HEK293 (cell line): ENCODE measurements at regions not wholly inside any gene's neighbourhood (a gene's known extent, or its start where the extent isn't known, plus 50 kb on each side); places are given as distances from the start of the nearest gene placed in this dataset.

Experiments
- CTCF ChIA-PET: fragments of 350-600 bp; formaldehyde crosslinking; extraction: SDS; loops from one replicate; lab custom pipeline; 2021; ENCODE audit warnings: antibody characterized with exemption; lab: Yijun Ruan, JAX
- POLR2A ChIA-PET: fragments of 300-600 bp; formaldehyde crosslinking; extraction: SDS; loops from one replicate; lab custom pipeline; 2020; ENCODE audit warnings: antibody characterized with exemption, inconsistent platforms; lab: Yijun Ruan, JAX
- H3K27ac ChIP-seq: fragments of 200-500 bp; sonication (Bioruptor generic); 2 replicates; pipeline ENCODE4 v1.5.1; 2014; ENCODE audit warnings: low read depth, low read length, control low read depth, inconsistent platforms; ENCODE audit errors: extremely low read depth
- H3K36me3 ChIP-seq, 2 experiments: fragments of 200-500 bp in 1 of 2; sonication (Bioruptor generic) in 1 of 2; 1 replicate in 1 of 2; 2 replicates in 1 of 2; pipeline ENCODE4 v1.5.1; 2014 to 2017; ENCODE audit warnings: inconsistent platforms in 2 of 2, low read length in 2 of 2; ENCODE audit not compliant: control insufficient read depth in 2 of 2, insufficient read depth in 1 of 2
- H3K4me1 ChIP-seq: fragments of 200-500 bp; sonication (Bioruptor generic); 2 replicates; pipeline ENCODE4 v1.5.1; 2014; ENCODE audit warnings: mild to moderate bottlenecking, low read length, inconsistent platforms; ENCODE audit not compliant: control insufficient read depth, insufficient read depth
- H3K4me3 ChIP-seq: 2 replicates; pipeline ENCODE4 v1.5.1; 2011; ENCODE audit warnings: low read depth, mild to moderate bottlenecking, control low read depth, low read length, moderate library complexity
- H3K9me3 ChIP-seq: fragments of 200-500 bp; sonication (Bioruptor generic); 2 replicates; pipeline ENCODE4 v1.5.1; 2014; ENCODE audit warnings: low read depth, low read length, inconsistent platforms; ENCODE audit not compliant: control insufficient read depth, insufficient read depth
- BCL6B ChIP-seq: fragments of 450-650 bp; formaldehyde crosslinking; IDR thresholded peaks from 2 replicates; pipeline ENCODE4 v1.5.1; 2017; ENCODE audit warnings: missing biosample characterization, missing genetic modification characterization
- GLIS1 ChIP-seq: fragments of 450-650 bp; formaldehyde crosslinking; IDR thresholded peaks from 2 replicates; pipeline ENCODE4 v1.5.1; 2016; ENCODE audit warnings: missing biosample characterization, missing genetic modification characterization
- MZF1 ChIP-seq: fragments of 450-650 bp; formaldehyde crosslinking; IDR thresholded peaks from 2 replicates; pipeline ENCODE4 v1.5.1; 2017; ENCODE audit warnings: missing biosample characterization, missing genetic modification characterization, borderline replicate concordance
- PRDM2 ChIP-seq: fragments of 450-650 bp; formaldehyde crosslinking; IDR thresholded peaks from 2 replicates; pipeline ENCODE4 v1.5.1; 2016; ENCODE audit warnings: missing biosample characterization, missing genetic modification characterization, borderline replicate concordance
- SETDB1 ChIP-seq: IDR thresholded peaks from one replicate; pipeline ENCODE4 v1.6.1; 2017; ENCODE audit warnings: mild to moderate bottlenecking, low read length, moderate library complexity, mixed read lengths; ENCODE audit not compliant: insufficient read length
- ZBTB7A ChIP-seq: fragments of 450-650 bp; formaldehyde crosslinking; IDR thresholded peaks from 2 replicates; pipeline ENCODE4 v1.5.1; 2016; ENCODE audit warnings: low read depth, missing biosample characterization, missing genetic modification characterization
- ZFHX2 ChIP-seq: fragments of 450-650 bp; formaldehyde crosslinking; conservative IDR thresholded peaks from 2 replicates; pipeline ENCODE4 v1.5.1; 2016; ENCODE audit warnings: missing biosample characterization, missing genetic modification characterization
- ZNF302 ChIP-seq: fragments of 450-650 bp; formaldehyde crosslinking; IDR thresholded peaks from 2 replicates; pipeline ENCODE4 v1.5.1; 2016; ENCODE audit warnings: missing biosample characterization, missing genetic modification characterization, low read depth
- ZNF335 ChIP-seq: fragments of 450-650 bp; formaldehyde crosslinking; conservative IDR thresholded peaks from 2 replicates; pipeline ENCODE4 v1.5.1; 2016; ENCODE audit warnings: missing biosample characterization, missing genetic modification characterization
- ZNF394 ChIP-seq: fragments of 450-650 bp; formaldehyde crosslinking; IDR thresholded peaks from 2 replicates; pipeline ENCODE4 v1.5.1; 2016; ENCODE audit warnings: missing biosample characterization, missing genetic modification characterization, mild to moderate bottlenecking, moderate library complexity, borderline replicate concordance
- ZNF426 ChIP-seq: fragments of 450-650 bp; formaldehyde crosslinking; IDR thresholded peaks from 2 replicates; pipeline ENCODE4 v1.5.1; 2017; ENCODE audit warnings: missing biosample characterization, missing genetic modification characterization, mild to moderate bottlenecking, inconsistent platforms, moderate library complexity
- ZNF529 ChIP-seq: fragments of 450-650 bp; formaldehyde crosslinking; IDR thresholded peaks from 2 replicates; pipeline ENCODE4 v1.5.1; 2017; ENCODE audit warnings: missing genetic modification characterization, missing biosample characterization; ENCODE audit not compliant: insufficient replicate concordance
- ZNF623 ChIP-seq: fragments of 450-650 bp; formaldehyde crosslinking; IDR thresholded peaks from 2 replicates; pipeline ENCODE4 v1.5.1; 2016; ENCODE audit warnings: missing biosample characterization, missing genetic modification characterization
- ZNF626 ChIP-seq: fragments of 450-650 bp; sonication (Bioruptor Pico); formaldehyde crosslinking; IDR thresholded peaks from 2 replicates; pipeline ENCODE4 v1.5.1; 2018; ENCODE audit warnings: missing biosample characterization, missing genetic modification characterization, inconsistent platforms
- ZNF629 ChIP-seq: fragments of 450-650 bp; formaldehyde crosslinking; IDR thresholded peaks from 2 replicates; pipeline ENCODE4 v1.5.1; 2017; ENCODE audit warnings: missing biosample characterization, missing genetic modification characterization
- ZSCAN16 ChIP-seq: fragments of 450-650 bp; formaldehyde crosslinking; IDR thresholded peaks from 2 replicates; pipeline ENCODE4 v1.5.1; 2016; ENCODE audit warnings: missing biosample characterization, missing genetic modification characterization

DNA sequence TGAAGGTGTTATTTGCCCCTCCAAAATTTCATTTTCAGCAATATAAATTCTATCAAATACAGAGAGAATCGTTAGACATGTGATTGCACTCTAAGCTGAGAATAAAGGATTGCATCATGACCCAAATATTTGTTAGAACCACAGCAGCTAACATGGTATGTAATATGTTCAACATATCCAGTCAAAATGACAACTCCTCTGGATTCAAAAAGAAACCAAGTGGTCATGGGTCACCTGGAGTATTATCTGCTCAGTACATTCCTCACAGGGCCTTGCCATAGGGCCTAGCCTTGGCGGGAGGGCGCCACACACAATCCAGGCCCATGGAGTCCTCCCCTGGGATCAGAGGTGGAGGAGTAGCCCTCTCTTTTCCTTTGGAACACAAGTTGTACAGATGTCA, 179.2 kb downstream of the HSD17B3 start (continued):
- no peak for TF ChIP-seq ZBTB7A (tag by site-specific recombination)
- 0 out of 2 replicates have a peak, but pooled peaks have one; percentile 9 for TF ChIP-seq GLIS1 (tag by site-specific recombination)
- no peak for TF ChIP-seq ZNF626 (tag by site-specific recombination)

GRCh38 chr9:96122282-96122681, 179.7 kb downstream of the HSD17B3 start:
- H3K4me1 ChIP-seq: no peaks in the 10 kb centered on the region
- TF ChIP-seq ZNF335 (no peak), ZNF529 (tag by site-specific recombination) (no peak), PRDM2 (no peak), ZFHX2 (tag by site-specific recombination) (0 out of 2 replicates have a peak, but pooled peaks have one; percentile 34), ZNF394 (tag by site-specific recombination) (peak; percentile 57; the same call in 1 of the 2 replicates), MZF1 (tag by site-specific recombination) (no peak), SETDB1 (peak; percentile 42)
- POLR2A ChIA-PET: no interaction called here
- no peak overlapping the region for H3K4me3 ChIP-seq
- no peaks in the 10 kb centered on the region for H3K36me3 ChIP-seq
- no peak overlapping the region for H3K27ac ChIP-seq
- CTCF ChIA-PET: interaction anchor here (0.5 to 0.7 kb wide), 2 partner anchors 297 to 608 kb away, joined by 4 read pairs; no protein-coding TSS in a partner anchor
- H3K9me3 ChIP-seq: no peaks in the 10 kb centered on the region

DNA sequence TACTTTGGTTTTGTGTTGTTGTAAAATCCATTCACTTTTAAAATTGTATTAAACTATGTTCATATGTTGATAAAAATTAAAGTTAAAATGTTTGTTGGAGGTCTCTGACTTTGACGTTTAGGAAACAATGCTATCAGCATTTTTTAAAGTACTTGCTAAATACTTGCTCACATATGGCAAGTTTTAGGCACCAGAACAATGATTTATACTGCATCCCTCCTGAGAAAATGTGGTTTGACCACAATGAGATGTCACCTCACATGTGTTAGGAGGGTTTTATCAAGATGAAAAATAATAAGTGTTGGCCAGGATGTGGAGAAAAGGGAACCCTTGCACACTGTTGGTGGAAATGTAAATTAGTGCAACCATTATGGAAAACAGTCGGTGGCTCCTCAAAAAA, 180.8 kb downstream of the HSD17B3 start:
- no peaks in the 10 kb centered on the region for H3K9me3 ChIP-seq
- H3K4me3 ChIP-seq: no peak overlapping the region
- no peaks in the 10 kb centered on the region for H3K36me3 ChIP-seq
- H3K27ac ChIP-seq: no peak overlapping the region
- H3K4me1 ChIP-seq: no peaks in the 10 kb centered on the region
- ChIA-PET CTCF (no interaction called here), POLR2A (no interaction called here)
- TF ChIP-seq ZNF302 (tag by site-specific recombination) (no peak), ZNF629 (tag by site-specific recombination) (no peak), BCL6B (tag by site-specific recombination) (no peak), ZNF426 (no peak), ZSCAN16 (tag by site-specific recombination) (no peak), ZNF623 (tag by site-specific recombination) (no peak)
